Inflammatory macrophage treated with lipopolysaccharide for 4 hours (primary cell): ENCODE measurements at regions not wholly inside any gene's neighbourhood (a gene's known extent, or its start where the extent isn't known, plus 50 kb on each side); places are given as distances from the start of the nearest gene placed in this dataset.

ENCODE experiments used
- DNase-seq: peaks from one replicate; pipeline ENCODE4 v3.0.0-alpha.2; 2020

GRCh38 chr5:125584140-125584520, 837.7 kb upstream of the ZNF608 start:
- no peak for DNase-seq

GRCh38 chr5:125587631-125588030, 835.6 kb upstream of the GRAMD2B start:
- no peak for DNase-seq

- DNase-seq = no peak
Measured at GRCh38 chr5:125592856-125593255, 830.4 kb upstream of the GRAMD2B start.

- DNase-seq = no peak
Measured at GRCh38 chr5:125595095-125595494, 828.1 kb upstream of the GRAMD2B start.

- no peak for DNase-seq
Measured at GRCh38 chr5:125595845-125596244, 827.4 kb upstream of the GRAMD2B start.

GRCh38 chr5:125597338-125597737, 825.9 kb upstream of the GRAMD2B start:
- no peak for DNase-seq

GRCh38 chr5:125600559-125600958, 822.6 kb upstream of the GRAMD2B start:
- DNase-seq = no peak

GRCh38 chr5:125602184-125602583, 821.0 kb upstream of the GRAMD2B start:
- DNase-seq = no peak

GRCh38 chr5:125603321-125603720, 819.9 kb upstream of the GRAMD2B start:
- DNase-seq = no peak

- no peak for DNase-seq
Measured at GRCh38 chr5:125604104-125604503, 819.1 kb upstream of the GRAMD2B start.

GRCh38 chr5:125607018-125607417, 816.2 kb upstream of the GRAMD2B start:
- DNase-seq = peak; percentile 2

- no peak for DNase-seq
Measured at GRCh38 chr5:125609011-125609410, 814.2 kb upstream of the GRAMD2B start.

GRCh38 chr5:125610892-125611291, 812.3 kb upstream of the GRAMD2B start:
- DNase-seq = no peak

- DNase-seq = no peak
Measured at GRCh38 chr5:125611541-125611940, 811.7 kb upstream of the GRAMD2B start.

GRCh38 chr5:125612181-125612721, 811.0 kb upstream of the GRAMD2B start:
- DNase-seq = no peak

GRCh38 chr5:125612776-125613175, 810.4 kb upstream of the GRAMD2B start:
- DNase-seq = no peak

GRCh38 chr5:125630237-125630636, 793.0 kb upstream of the GRAMD2B start:
- no peak for DNase-seq

- no peak for DNase-seq
Measured at GRCh38 chr5:125633523-125633922, 789.7 kb upstream of the GRAMD2B start.

GRCh38 chr5:125634216-125634835, 788.9 kb upstream of the GRAMD2B start:
- DNase-seq = no peak

GRCh38 chr5:125639858-125640257, 783.4 kb upstream of the GRAMD2B start:
- no peak for DNase-seq

GRCh38 chr5:125652761-125653160, 770.4 kb upstream of the GRAMD2B start:
- DNase-seq = no peak

- DNase-seq = no peak
Measured at GRCh38 chr5:125654392-125654791, 768.8 kb upstream of the GRAMD2B start.

GRCh38 chr5:125655156-125655555, 768.1 kb upstream of the GRAMD2B start:
- no peak for DNase-seq

GRCh38 chr5:125657936-125658335, 765.3 kb upstream of the GRAMD2B start:
- no peak for DNase-seq

- no peak for DNase-seq
Measured at GRCh38 chr5:125659316-125660023, 763.7 kb upstream of the GRAMD2B start.
